GM23338 (cell line): ENCODE measurements at regions not wholly inside any gene's neighbourhood (a gene's known extent, or its start where the extent isn't known, plus 50 kb on each side); places are given as distances from the start of the nearest gene placed in this dataset.

Experiments
- ATAC-seq: fragments of 200-7000 bp; cut with Tn5 transposase; 3 replicates; pipeline ENCODE4 v1.9.1; 2020
- DNase-seq: peaks from one replicate; pipeline ENCODE4 v3.0.0-alpha.2; 2015; ENCODE audit warnings: low spot score
- H2AFZ ChIP-seq: fragments of 200-600 bp; sonication (generic); 2 replicates; pipeline ENCODE4 v1.8.0; 2016; ENCODE audit warnings: antibody characterized with exemption, mild to moderate bottlenecking, moderate library complexity
- H3F3A ChIP-seq: fragments of 200-600 bp; sonication (generic); replicated peaks from 2 replicates; pipeline ENCODE4 v1.8.0; 2017; ENCODE audit warnings: antibody characterized with exemption, mixed run types, low read depth
- H3K27ac ChIP-seq: fragments of 200-600 bp; sonication (generic); 2 replicates; pipeline ENCODE4 v1.6.1; 2016; ENCODE audit warnings: low read depth
- H3K27me3 ChIP-seq: fragments of 200-600 bp; sonication (generic); 2 replicates; pipeline ENCODE4 v1.8.0; 2016; ENCODE audit warnings: mild to moderate bottlenecking, mixed run types, moderate library complexity; ENCODE audit not compliant: insufficient read depth
- H3K36me3 ChIP-seq: fragments of 200-600 bp; sonication (generic); 2 replicates; pipeline ENCODE4 v1.8.0; 2016; ENCODE audit warnings: mild to moderate bottlenecking; ENCODE audit not compliant: insufficient read depth
- H3K4me1 ChIP-seq: fragments of 200-600 bp; sonication (generic); 2 replicates; pipeline ENCODE4 v1.8.0; 2016; ENCODE audit warnings: mild to moderate bottlenecking, moderate library complexity; ENCODE audit not compliant: insufficient read depth
- H3K4me2 ChIP-seq: fragments of 200-600 bp; sonication (generic); 2 replicates; pipeline ENCODE4 v1.7.1; 2017; ENCODE audit warnings: mixed run types
- H3K4me3 ChIP-seq: fragments of 200-600 bp; sonication (generic); 2 replicates; pipeline ENCODE4 v1.6.1; 2016; ENCODE audit warnings: mixed run types
- H3K79me2 ChIP-seq: fragments of 200-600 bp; sonication (generic); replicated peaks from 2 replicates; pipeline ENCODE4 v1.8.0; 2017; ENCODE audit warnings: mild to moderate bottlenecking; ENCODE audit not compliant: insufficient read depth
- H3K9me2 ChIP-seq: fragments of 200-600 bp; sonication (generic); 2 replicates; pipeline ENCODE4 v1.8.0; 2017; ENCODE audit not compliant: insufficient read depth
- H4K20me1 ChIP-seq: fragments of 200-600 bp; sonication (generic); replicated peaks from 2 replicates; pipeline ENCODE4 v1.8.0; 2017; ENCODE audit warnings: mild to moderate bottlenecking; ENCODE audit not compliant: insufficient read depth
- H3K27ac Mint-ChIP-seq: 2 replicates; pipeline ENCODE4 v1.8.0; 2020; ENCODE audit warnings: inconsistent platforms, mild to moderate bottlenecking, moderate library complexity, mixed read lengths
- H3K27me3 Mint-ChIP-seq: 3 replicates; pipeline ENCODE4 v1.8.0; 2022; ENCODE audit warnings: low read depth, mild to moderate bottlenecking, moderate library complexity, mixed read lengths, inconsistent platforms; ENCODE audit not compliant: insufficient read depth, poor library complexity
- H3K36me3 Mint-ChIP-seq: 3 replicates; pipeline ENCODE4 v1.8.0; 2021; ENCODE audit warnings: low read depth, mild to moderate bottlenecking, inconsistent platforms, moderate library complexity, mixed read lengths
- H3K4me1 Mint-ChIP-seq: 3 replicates; pipeline ENCODE4 v1.8.0; 2020; ENCODE audit warnings: mild to moderate bottlenecking, inconsistent platforms, mixed read lengths
- H3K4me3 Mint-ChIP-seq: 3 replicates; pipeline ENCODE4 v1.8.0; 2021; ENCODE audit warnings: moderate library complexity, mild to moderate bottlenecking, inconsistent platforms, mixed read lengths
- H3K9me3 Mint-ChIP-seq: 3 replicates; pipeline ENCODE4 v1.8.0; 2020; ENCODE audit warnings: moderate library complexity, mild to moderate bottlenecking, inconsistent platforms, mixed read lengths
- CREB1 ChIP-seq: fragments of 250-450 bp; sonication (Bioruptor Pico); IDR thresholded peaks from 2 replicates; pipeline ENCODE4 v1.5.0; 2020; ENCODE audit warnings: low read depth, mild to moderate bottlenecking, moderate library complexity
- EZH2 ChIP-seq: fragments of 200-600 bp; sonication (generic); IDR thresholded peaks from one replicate; pipeline ENCODE4 v1.8.0; 2017; ENCODE audit warnings: antibody characterized with exemption, mild to moderate bottlenecking, low read depth; ENCODE audit not compliant: unreplicated experiment
- EZH2phosphoT487 ChIP-seq: fragments of 200-600 bp; sonication (generic); IDR thresholded peaks from one replicate; pipeline ENCODE4 v1.8.1; 2018; ENCODE audit warnings: antibody characterized with exemption; ENCODE audit not compliant: unreplicated experiment
- JUNB ChIP-seq: IDR thresholded peaks from one replicate; pipeline ENCODE4 v1.6.1; 2016; ENCODE audit warnings: antibody characterized with exemption; ENCODE audit not compliant: unreplicated experiment
- POLR2AphosphoS5 ChIP-seq: IDR thresholded peaks from 2 replicates; pipeline ENCODE4 v1.6.1; 2016; ENCODE audit warnings: antibody characterized with exemption, low read depth
- STAT1 ChIP-seq: IDR thresholded peaks from one replicate; pipeline ENCODE4 v1.6.1; 2016; ENCODE audit warnings: antibody characterized with exemption; ENCODE audit not compliant: unreplicated experiment
- ZNF114 ChIP-seq: fragments of 250-450 bp; sonication (Bioruptor Pico); IDR thresholded peaks from 2 replicates; pipeline ENCODE4 v1.5.0; 2020; ENCODE audit warnings: mild to moderate bottlenecking, moderate library complexity
- ZNF331 ChIP-seq: fragments of 250-450 bp; sonication (Bioruptor Pico); IDR thresholded peaks from 2 replicates; pipeline ENCODE4 v1.5.0; 2020; ENCODE audit warnings: low read depth, mild to moderate bottlenecking, moderate library complexity
- TF ChIP-seq, protein P1 (sequence below): fragments of 250-450 bp; sonication (Bioruptor Pico); IDR thresholded peaks from 2 replicates; pipeline ENCODE4 v1.5.0; 2020; ENCODE audit warnings: mild to moderate bottlenecking, moderate library complexity
- TF ChIP-seq, protein P2 (sequence below), 2 experiments: fragments of 200-600 bp in 1 of 2; sonication (generic) in 1 of 2; conservative IDR thresholded peaks; 2 replicates each; pipeline versions ENCODE4 v1.5.1 to v1.6.1; 2016 to 2017; ENCODE audit warnings: antibody characterized with exemption in 2 of 2, low read depth in 2 of 2, mild to moderate bottlenecking in 2 of 2, moderate library complexity in 1 of 2

GRCh38 chr9:135258461-135258860 lies 171.0 kb downstream of the OLFM1 start:
- H3K27ac ChIP-seq, result no peak overlapping the region
- DNase-seq, result no peak
- ATAC-seq, result no peak
- H3K4me1 Mint-ChIP-seq, result peaks cover 21% of the 10 kb centered on the region
- no peaks in the 10 kb centered on the region for H4K20me1 ChIP-seq
- H3K4me3 Mint-ChIP-seq, result no peak overlapping the region; the same call in 2 of the 3 replicates
- H3K27me3 ChIP-seq, result no peaks in the 10 kb centered on the region
- H2AFZ ChIP-seq, result no peak overlapping the region
- peaks cover 12% of the 10 kb centered on the region for H3K27me3 Mint-ChIP-seq
- no peaks in the 10 kb centered on the region for H3K9me3 Mint-ChIP-seq
- no peaks in the 10 kb centered on the region for H3K36me3 Mint-ChIP-seq
- no peak for TF ChIP-seq ZNF331 (CRISPR knock-in tag)
- no peak for TF ChIP-seq CREB1 (CRISPR knock-in tag)
- TF ChIP-seq ZNF114 (CRISPR knock-in tag), result no peak
- TF ChIP-seq, protein P1, sequence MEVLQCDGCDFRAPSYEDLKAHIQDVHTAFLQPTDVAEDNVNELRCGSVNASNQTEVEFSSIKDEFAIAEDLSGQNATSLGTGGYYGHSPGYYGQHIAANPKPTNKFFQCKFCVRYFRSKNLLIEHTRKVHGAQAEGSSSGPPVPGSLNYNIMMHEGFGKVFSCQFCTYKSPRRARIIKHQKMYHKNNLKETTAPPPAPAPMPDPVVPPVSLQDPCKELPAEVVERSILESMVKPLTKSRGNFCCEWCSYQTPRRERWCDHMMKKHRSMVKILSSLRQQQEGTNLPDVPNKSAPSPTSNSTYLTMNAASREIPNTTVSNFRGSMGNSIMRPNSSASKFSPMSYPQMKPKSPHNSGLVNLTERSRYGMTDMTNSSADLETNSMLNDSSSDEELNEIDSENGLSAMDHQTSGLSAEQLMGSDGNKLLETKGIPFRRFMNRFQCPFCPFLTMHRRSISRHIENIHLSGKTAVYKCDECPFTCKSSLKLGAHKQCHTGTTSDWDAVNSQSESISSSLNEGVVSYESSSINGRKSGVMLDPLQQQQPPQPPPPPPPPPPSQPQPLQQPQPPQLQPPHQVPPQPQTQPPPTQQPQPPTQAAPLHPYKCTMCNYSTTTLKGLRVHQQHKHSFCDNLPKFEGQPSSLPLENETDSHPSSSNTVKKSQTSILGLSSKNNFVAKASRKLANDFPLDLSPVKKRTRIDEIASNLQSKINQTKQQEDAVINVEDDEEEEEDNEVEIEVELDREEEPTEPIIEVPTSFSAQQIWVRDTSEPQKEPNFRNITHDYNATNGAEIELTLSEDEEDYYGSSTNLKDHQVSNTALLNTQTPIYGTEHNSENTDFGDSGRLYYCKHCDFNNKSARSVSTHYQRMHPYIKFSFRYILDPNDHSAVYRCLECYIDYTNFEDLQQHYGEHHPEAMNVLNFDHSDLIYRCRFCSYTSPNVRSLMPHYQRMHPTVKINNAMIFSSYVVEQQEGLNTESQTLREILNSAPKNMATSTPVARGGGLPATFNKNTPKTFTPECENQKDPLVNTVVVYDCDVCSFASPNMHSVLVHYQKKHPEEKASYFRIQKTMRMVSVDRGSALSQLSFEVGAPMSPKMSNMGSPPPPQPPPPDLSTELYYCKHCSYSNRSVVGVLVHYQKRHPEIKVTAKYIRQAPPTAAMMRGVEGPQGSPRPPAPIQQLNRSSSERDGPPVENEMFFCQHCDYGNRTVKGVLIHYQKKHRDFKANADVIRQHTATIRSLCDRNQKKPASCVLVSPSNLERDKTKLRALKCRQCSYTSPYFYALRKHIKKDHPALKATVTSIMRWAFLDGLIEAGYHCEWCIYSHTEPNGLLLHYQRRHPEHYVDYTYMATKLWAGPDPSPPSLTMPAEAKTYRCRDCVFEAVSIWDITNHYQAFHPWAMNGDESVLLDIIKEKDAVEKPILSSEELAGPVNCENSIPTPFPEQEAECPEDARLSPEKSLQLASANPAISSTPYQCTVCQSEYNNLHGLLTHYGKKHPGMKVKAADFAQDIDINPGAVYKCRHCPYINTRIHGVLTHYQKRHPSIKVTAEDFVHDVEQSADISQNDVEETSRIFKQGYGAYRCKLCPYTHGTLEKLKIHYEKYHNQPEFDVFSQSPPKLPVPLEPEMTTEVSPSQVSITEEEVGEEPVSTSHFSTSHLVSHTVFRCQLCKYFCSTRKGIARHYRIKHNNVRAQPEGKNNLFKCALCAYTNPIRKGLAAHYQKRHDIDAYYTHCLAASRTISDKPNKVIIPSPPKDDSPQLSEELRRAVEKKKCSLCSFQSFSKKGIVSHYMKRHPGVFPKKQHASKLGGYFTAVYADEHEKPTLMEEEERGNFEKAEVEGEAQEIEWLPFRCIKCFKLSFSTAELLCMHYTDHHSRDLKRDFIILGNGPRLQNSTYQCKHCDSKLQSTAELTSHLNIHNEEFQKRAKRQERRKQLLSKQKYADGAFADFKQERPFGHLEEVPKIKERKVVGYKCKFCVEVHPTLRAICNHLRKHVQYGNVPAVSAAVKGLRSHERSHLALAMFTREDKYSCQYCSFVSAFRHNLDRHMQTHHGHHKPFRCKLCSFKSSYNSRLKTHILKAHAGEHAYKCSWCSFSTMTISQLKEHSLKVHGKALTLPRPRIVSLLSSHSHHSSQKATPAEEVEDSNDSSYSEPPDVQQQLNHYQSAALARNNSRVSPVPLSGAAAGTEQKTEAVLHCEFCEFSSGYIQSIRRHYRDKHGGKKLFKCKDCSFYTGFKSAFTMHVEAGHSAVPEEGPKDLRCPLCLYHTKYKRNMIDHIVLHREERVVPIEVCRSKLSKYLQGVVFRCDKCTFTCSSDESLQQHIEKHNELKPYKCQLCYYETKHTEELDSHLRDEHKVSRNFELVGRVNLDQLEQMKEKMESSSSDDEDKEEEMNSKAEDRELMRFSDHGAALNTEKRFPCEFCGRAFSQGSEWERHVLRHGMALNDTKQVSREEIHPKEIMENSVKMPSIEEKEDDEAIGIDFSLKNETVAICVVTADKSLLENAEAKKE (CRISPR knock-in tag), result no peak
- TF ChIP-seq POLR2AphosphoS5, result no peak
- H3K4me2 ChIP-seq, result no peak overlapping the region
- no peak overlapping the region for H3K4me3 ChIP-seq
- H3K4me1 ChIP-seq, result peaks cover 5% of the 10 kb centered on the region; the same call in 1 of the 2 replicates
- no peaks in the 10 kb centered on the region for H3K79me2 ChIP-seq
- H3K36me3 ChIP-seq, result no peaks in the 10 kb centered on the region
- H3K9me2 ChIP-seq, result no peaks in the 10 kb centered on the region
- no peaks in the 10 kb centered on the region for H3F3A ChIP-seq
- no peak overlapping the region for H3K27ac Mint-ChIP-seq

GRCh38 chr9:135259273-135259672 lies 171.8 kb downstream of the OLFM1 start:
- Histone ChIP-seq H3K27ac (no peak overlapping the region), H2AFZ (no peak overlapping the region), H3K4me2 (no peak overlapping the region), H3K36me3 (no peaks in the 10 kb centered on the region), H3K4me3 (no peak overlapping the region), H3F3A (no peaks in the 10 kb centered on the region), H3K9me2 (no peaks in the 10 kb centered on the region), H3K79me2 (no peaks in the 10 kb centered on the region), H3K27me3 (no peaks in the 10 kb centered on the region), H4K20me1 (no peaks in the 10 kb centered on the region), H3K4me1 (peaks cover 5% of the 10 kb centered on the region; the same call in 1 of the 2 replicates)
- H3K4me3 Mint-ChIP-seq, result no peak overlapping the region
- H3K27me3 Mint-ChIP-seq, result peaks cover 12% of the 10 kb centered on the region
- H3K36me3 Mint-ChIP-seq, result no peaks in the 10 kb centered on the region
- no peaks in the 10 kb centered on the region for H3K9me3 Mint-ChIP-seq
- TF ChIP-seq EZH2phosphoT487 (no peak), JUNB (no peak), EZH2 (no peak), ZNF114 (CRISPR knock-in tag) (no peak), STAT1 (no peak)
- TF ChIP-seq, protein P2, sequence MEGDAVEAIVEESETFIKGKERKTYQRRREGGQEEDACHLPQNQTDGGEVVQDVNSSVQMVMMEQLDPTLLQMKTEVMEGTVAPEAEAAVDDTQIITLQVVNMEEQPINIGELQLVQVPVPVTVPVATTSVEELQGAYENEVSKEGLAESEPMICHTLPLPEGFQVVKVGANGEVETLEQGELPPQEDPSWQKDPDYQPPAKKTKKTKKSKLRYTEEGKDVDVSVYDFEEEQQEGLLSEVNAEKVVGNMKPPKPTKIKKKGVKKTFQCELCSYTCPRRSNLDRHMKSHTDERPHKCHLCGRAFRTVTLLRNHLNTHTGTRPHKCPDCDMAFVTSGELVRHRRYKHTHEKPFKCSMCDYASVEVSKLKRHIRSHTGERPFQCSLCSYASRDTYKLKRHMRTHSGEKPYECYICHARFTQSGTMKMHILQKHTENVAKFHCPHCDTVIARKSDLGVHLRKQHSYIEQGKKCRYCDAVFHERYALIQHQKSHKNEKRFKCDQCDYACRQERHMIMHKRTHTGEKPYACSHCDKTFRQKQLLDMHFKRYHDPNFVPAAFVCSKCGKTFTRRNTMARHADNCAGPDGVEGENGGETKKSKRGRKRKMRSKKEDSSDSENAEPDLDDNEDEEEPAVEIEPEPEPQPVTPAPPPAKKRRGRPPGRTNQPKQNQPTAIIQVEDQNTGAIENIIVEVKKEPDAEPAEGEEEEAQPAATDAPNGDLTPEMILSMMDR (conservative IDR thresholded peaks at IDR 0.05; ENCODE audit: low read depth in 2 of 2), result no peak
- H3K27ac Mint-ChIP-seq, result no peak overlapping the region
- peaks cover 18% of the 10 kb centered on the region for H3K4me1 Mint-ChIP-seq
- ATAC-seq, result no peak
- DNase-seq, result no peak
